GM23338 (cell line): ENCODE measurements at regions not wholly inside any gene's neighbourhood (a gene's known extent, or its start where the extent isn't known, plus 50 kb on each side); places are given as distances from the start of the nearest gene placed in this dataset.

Experiments used
- ATAC-seq: fragments of 200-7000 bp; cut with Tn5 transposase; 3 replicates; pipeline ENCODE4 v1.9.1; 2020
- DNase-seq: peaks from one replicate; pipeline ENCODE4 v3.0.0-alpha.2; 2015; ENCODE audit warnings: low spot score
- H2AFZ ChIP-seq: fragments of 200-600 bp; sonication (generic); 2 replicates; pipeline ENCODE4 v1.8.0; 2016; ENCODE audit warnings: antibody characterized with exemption, mild to moderate bottlenecking, moderate library complexity
- H3F3A ChIP-seq: fragments of 200-600 bp; sonication (generic); replicated peaks from 2 replicates; pipeline ENCODE4 v1.8.0; 2017; ENCODE audit warnings: antibody characterized with exemption, mixed run types, low read depth
- H3K27ac ChIP-seq: fragments of 200-600 bp; sonication (generic); 2 replicates; pipeline ENCODE4 v1.6.1; 2016; ENCODE audit warnings: low read depth
- H3K27me3 ChIP-seq: fragments of 200-600 bp; sonication (generic); 2 replicates; pipeline ENCODE4 v1.8.0; 2016; ENCODE audit warnings: mild to moderate bottlenecking, mixed run types, moderate library complexity; ENCODE audit not compliant: insufficient read depth
- H3K36me3 ChIP-seq: fragments of 200-600 bp; sonication (generic); 2 replicates; pipeline ENCODE4 v1.8.0; 2016; ENCODE audit warnings: mild to moderate bottlenecking; ENCODE audit not compliant: insufficient read depth
- H3K4me1 ChIP-seq: fragments of 200-600 bp; sonication (generic); 2 replicates; pipeline ENCODE4 v1.8.0; 2016; ENCODE audit warnings: mild to moderate bottlenecking, moderate library complexity; ENCODE audit not compliant: insufficient read depth
- H3K4me2 ChIP-seq: fragments of 200-600 bp; sonication (generic); 2 replicates; pipeline ENCODE4 v1.7.1; 2017; ENCODE audit warnings: mixed run types
- H3K4me3 ChIP-seq: fragments of 200-600 bp; sonication (generic); 2 replicates; pipeline ENCODE4 v1.6.1; 2016; ENCODE audit warnings: mixed run types
- H3K79me2 ChIP-seq: fragments of 200-600 bp; sonication (generic); replicated peaks from 2 replicates; pipeline ENCODE4 v1.8.0; 2017; ENCODE audit warnings: mild to moderate bottlenecking; ENCODE audit not compliant: insufficient read depth
- H3K9me2 ChIP-seq: fragments of 200-600 bp; sonication (generic); 2 replicates; pipeline ENCODE4 v1.8.0; 2017; ENCODE audit not compliant: insufficient read depth
- H4K20me1 ChIP-seq: fragments of 200-600 bp; sonication (generic); replicated peaks from 2 replicates; pipeline ENCODE4 v1.8.0; 2017; ENCODE audit warnings: mild to moderate bottlenecking; ENCODE audit not compliant: insufficient read depth
- H3K27ac Mint-ChIP-seq: 2 replicates; pipeline ENCODE4 v1.8.0; 2020; ENCODE audit warnings: inconsistent platforms, mild to moderate bottlenecking, moderate library complexity, mixed read lengths
- H3K27me3 Mint-ChIP-seq: 3 replicates; pipeline ENCODE4 v1.8.0; 2022; ENCODE audit warnings: low read depth, mild to moderate bottlenecking, moderate library complexity, mixed read lengths, inconsistent platforms; ENCODE audit not compliant: insufficient read depth, poor library complexity
- H3K36me3 Mint-ChIP-seq: 3 replicates; pipeline ENCODE4 v1.8.0; 2021; ENCODE audit warnings: low read depth, mild to moderate bottlenecking, inconsistent platforms, moderate library complexity, mixed read lengths
- H3K4me1 Mint-ChIP-seq: 3 replicates; pipeline ENCODE4 v1.8.0; 2020; ENCODE audit warnings: mild to moderate bottlenecking, inconsistent platforms, mixed read lengths
- H3K4me3 Mint-ChIP-seq: 3 replicates; pipeline ENCODE4 v1.8.0; 2021; ENCODE audit warnings: moderate library complexity, mild to moderate bottlenecking, inconsistent platforms, mixed read lengths
- H3K9me3 Mint-ChIP-seq: 3 replicates; pipeline ENCODE4 v1.8.0; 2020; ENCODE audit warnings: moderate library complexity, mild to moderate bottlenecking, inconsistent platforms, mixed read lengths
- CREB1 ChIP-seq: fragments of 250-450 bp; sonication (Bioruptor Pico); IDR thresholded peaks from 2 replicates; pipeline ENCODE4 v1.5.0; 2020; ENCODE audit warnings: low read depth, mild to moderate bottlenecking, moderate library complexity
- CTCF ChIP-seq, 2 experiments: fragments of 200-600 bp in 1 of 2; sonication (generic) in 1 of 2; conservative IDR thresholded peaks; 2 replicates each; pipeline versions ENCODE4 v1.5.1 to v1.6.1; 2016 to 2017; ENCODE audit warnings: antibody characterized with exemption in 2 of 2, low read depth in 2 of 2, mild to moderate bottlenecking in 2 of 2, moderate library complexity in 1 of 2
- EZH2 ChIP-seq: fragments of 200-600 bp; sonication (generic); IDR thresholded peaks from one replicate; pipeline ENCODE4 v1.8.0; 2017; ENCODE audit warnings: antibody characterized with exemption, mild to moderate bottlenecking, low read depth; ENCODE audit not compliant: unreplicated experiment
- EZH2phosphoT487 ChIP-seq: fragments of 200-600 bp; sonication (generic); IDR thresholded peaks from one replicate; pipeline ENCODE4 v1.8.1; 2018; ENCODE audit warnings: antibody characterized with exemption; ENCODE audit not compliant: unreplicated experiment
- JUNB ChIP-seq: IDR thresholded peaks from one replicate; pipeline ENCODE4 v1.6.1; 2016; ENCODE audit warnings: antibody characterized with exemption; ENCODE audit not compliant: unreplicated experiment
- NANOG ChIP-seq: IDR thresholded peaks from 2 replicates; pipeline ENCODE4 v1.6.1; 2016; ENCODE audit warnings: antibody characterized with exemption, borderline replicate concordance
- POLR2AphosphoS5 ChIP-seq: IDR thresholded peaks from 2 replicates; pipeline ENCODE4 v1.6.1; 2016; ENCODE audit warnings: antibody characterized with exemption, low read depth
- REST ChIP-seq: IDR thresholded peaks from one replicate; pipeline ENCODE4 v1.6.1; 2018; ENCODE audit warnings: antibody characterized with exemption; ENCODE audit not compliant: unreplicated experiment
- STAT1 ChIP-seq: IDR thresholded peaks from one replicate; pipeline ENCODE4 v1.6.1; 2016; ENCODE audit warnings: antibody characterized with exemption; ENCODE audit not compliant: unreplicated experiment
- ZNF114 ChIP-seq: fragments of 250-450 bp; sonication (Bioruptor Pico); IDR thresholded peaks from 2 replicates; pipeline ENCODE4 v1.5.0; 2020; ENCODE audit warnings: mild to moderate bottlenecking, moderate library complexity
- ZNF331 ChIP-seq: fragments of 250-450 bp; sonication (Bioruptor Pico); IDR thresholded peaks from 2 replicates; pipeline ENCODE4 v1.5.0; 2020; ENCODE audit warnings: low read depth, mild to moderate bottlenecking, moderate library complexity
- ZNF462 ChIP-seq: fragments of 250-450 bp; sonication (Bioruptor Pico); IDR thresholded peaks from 2 replicates; pipeline ENCODE4 v1.5.0; 2020; ENCODE audit warnings: mild to moderate bottlenecking, moderate library complexity
- TF ChIP-seq, protein P1 (sequence below): IDR thresholded peaks from 2 replicates; pipeline ENCODE4 v1.6.1; 2016; ENCODE audit warnings: antibody characterized with exemption

- Histone ChIP-seq H3K4me3 (no peak overlapping the region), H3K27me3 (no peaks in the 10 kb centered on the region), H4K20me1 (no peaks in the 10 kb centered on the region), H3K4me2 (no peak overlapping the region), H3K27ac (no peak overlapping the region), H3K9me2 (peaks cover 8% of the 10 kb centered on the region; the same call in 1 of the 2 replicates), H3K36me3 (no peaks in the 10 kb centered on the region), H3K4me1 (no peaks in the 10 kb centered on the region; the same call in 1 of the 2 replicates), H3F3A (no peaks in the 10 kb centered on the region), H2AFZ (no peak overlapping the region), H3K79me2 (no peaks in the 10 kb centered on the region)
- Mint-ChIP-seq H3K9me3 (no peaks in the 10 kb centered on the region), H3K4me1 (peaks cover 3% of the 10 kb centered on the region; the same call in 1 of the 3 replicates), H3K27me3 (no peaks in the 10 kb centered on the region), H3K27ac (no peak overlapping the region), H3K4me3 (no peak overlapping the region), H3K36me3 (no peaks in the 10 kb centered on the region)
- TF ChIP-seq STAT1: no peak
- TF ChIP-seq ZNF331: no peak
- no peak for TF ChIP-seq NANOG
- no peak for TF ChIP-seq ZNF114 (CRISPR knock-in tag)
- TF ChIP-seq, protein P1, sequence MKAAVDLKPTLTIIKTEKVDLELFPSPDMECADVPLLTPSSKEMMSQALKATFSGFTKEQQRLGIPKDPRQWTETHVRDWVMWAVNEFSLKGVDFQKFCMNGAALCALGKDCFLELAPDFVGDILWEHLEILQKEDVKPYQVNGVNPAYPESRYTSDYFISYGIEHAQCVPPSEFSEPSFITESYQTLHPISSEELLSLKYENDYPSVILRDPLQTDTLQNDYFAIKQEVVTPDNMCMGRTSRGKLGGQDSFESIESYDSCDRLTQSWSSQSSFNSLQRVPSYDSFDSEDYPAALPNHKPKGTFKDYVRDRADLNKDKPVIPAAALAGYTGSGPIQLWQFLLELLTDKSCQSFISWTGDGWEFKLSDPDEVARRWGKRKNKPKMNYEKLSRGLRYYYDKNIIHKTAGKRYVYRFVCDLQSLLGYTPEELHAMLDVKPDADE: no peak
- no peak for TF ChIP-seq EZH2
- TF ChIP-seq JUNB: no peak
- TF ChIP-seq ZNF462 (CRISPR knock-in tag): no peak
- TF ChIP-seq REST: no peak
- no peak for TF ChIP-seq CTCF (conservative IDR thresholded peaks at IDR 0.05; ENCODE audit: low read depth in 2 of 2)
- TF ChIP-seq CREB1 (CRISPR knock-in tag): no peak
- TF ChIP-seq POLR2AphosphoS5: no peak
- TF ChIP-seq EZH2phosphoT487: no peak
- DNase-seq (no peak), ATAC-seq (peak; percentile 39)
These were observed 143.5 kb downstream of the INSIG2 start for GRCh38 chr2:118231759-118232158.
